Neuronal stem cell (in vitro differentiated cells): ENCODE measurements at regions not wholly inside any gene's neighbourhood (a gene's known extent, or its start where the extent isn't known, plus 50 kb on each side); places are given as distances from the start of the nearest gene placed in this dataset.

Source experiments
- DNase-seq: peaks from one replicate; pipeline ENCODE4 v3.0.0-alpha.2; 2013; ENCODE audit warnings: low spot score
- H2AFZ ChIP-seq: one replicate; pipeline ENCODE4 v1.6.1; 2013; ENCODE audit warnings: mild to moderate bottlenecking, low read length, inconsistent platforms
- H2AK5ac ChIP-seq: 2 replicates; pipeline ENCODE4 v1.6.1; 2013; ENCODE audit warnings: low read depth, mild to moderate bottlenecking, inconsistent platforms, low read length, moderate library complexity, mixed read lengths
- H2BK120ac ChIP-seq: 2 replicates; pipeline ENCODE4 v1.6.1; 2013; ENCODE audit warnings: low read depth, mild to moderate bottlenecking, inconsistent platforms, low read length, moderate library complexity, mixed read lengths
- H2BK12ac ChIP-seq: one replicate; pipeline ENCODE4 v1.6.1; 2013; ENCODE audit warnings: low read length, inconsistent platforms
- H2BK15ac ChIP-seq: 2 replicates; pipeline ENCODE4 v1.6.1; 2013; ENCODE audit warnings: mild to moderate bottlenecking, low read length, inconsistent platforms, mixed read lengths
- H2BK5ac ChIP-seq: one replicate; pipeline ENCODE4 v1.6.1; 2013; ENCODE audit warnings: inconsistent platforms, mild to moderate bottlenecking, low read length, moderate library complexity
- H3K14ac ChIP-seq: one replicate; pipeline ENCODE4 v1.6.1; 2013; ENCODE audit warnings: low read length, inconsistent platforms
- H3K18ac ChIP-seq: 2 replicates; pipeline ENCODE4 v1.6.1; 2013; ENCODE audit warnings: low read length, inconsistent platforms
- H3K23ac ChIP-seq: 2 replicates; pipeline ENCODE4 v1.6.1; 2013; ENCODE audit warnings: low read depth, mild to moderate bottlenecking, mixed read lengths, low read length, inconsistent platforms; ENCODE audit not compliant: poor library complexity
- H3K27ac ChIP-seq: replicated peaks from 3 replicates; pipeline ENCODE4 v1.5.1; 2013; ENCODE audit warnings: low read length, inconsistent platforms
- H3K27me3 ChIP-seq, 3 experiments: 2 replicates each; pipeline ENCODE4 v1.6.1; 2013; ENCODE audit warnings: low read length in 3 of 3, mild to moderate bottlenecking in 2 of 3, inconsistent platforms in 1 of 3, low read depth in 1 of 3, mixed read lengths in 1 of 3, moderate library complexity in 1 of 3; ENCODE audit not compliant: control insufficient read depth in 3 of 3, insufficient read depth in 3 of 3
- H3K36me3 ChIP-seq, 2 donors: replicated peaks in 1 of 2; 2 replicates each; pipeline ENCODE4 v1.6.1; 2013; ENCODE audit warnings: low read length in 2 of 2; ENCODE audit not compliant: control insufficient read depth in 2 of 2, insufficient read depth in 2 of 2
- H3K4ac ChIP-seq: 2 replicates; pipeline ENCODE4 v1.6.1; 2013; ENCODE audit warnings: inconsistent platforms, mild to moderate bottlenecking, low read length, moderate library complexity
- H3K4me1 ChIP-seq, 2 donors: 1 replicate in 1 of 2; 2 replicates in 1 of 2; pipeline ENCODE4 v1.6.1; 2013; ENCODE audit warnings: low read length in 2 of 2, low read depth in 1 of 2; ENCODE audit not compliant: control insufficient read depth in 2 of 2, insufficient read depth in 1 of 2
- H3K4me2 ChIP-seq: one replicate; pipeline ENCODE4 v1.6.1; 2013; ENCODE audit warnings: mild to moderate bottlenecking, low read length, inconsistent platforms; ENCODE audit not compliant: insufficient read depth, poor library complexity, severe bottlenecking
- H3K4me3 ChIP-seq, 2 donors: 2 replicates each; pipeline ENCODE4 v1.5.1; 2013; ENCODE audit warnings: low read length in 2 of 2, mild to moderate bottlenecking in 2 of 2, inconsistent platforms in 1 of 2, moderate library complexity in 1 of 2
- H3K79me1 ChIP-seq: one replicate; pipeline ENCODE4 v1.6.1; 2013; ENCODE audit warnings: low read depth, mild to moderate bottlenecking, inconsistent platforms, low read length, moderate library complexity
- H3K9ac ChIP-seq: one replicate; pipeline ENCODE4 v1.6.1; 2013; ENCODE audit warnings: mild to moderate bottlenecking, low read depth, low read length, inconsistent platforms; ENCODE audit not compliant: poor library complexity
- H3K9me3 ChIP-seq, 2 donors: replicated peaks in 1 of 2; 2 replicates each; pipeline versions ENCODE3 to v1.6.1; 2013; ENCODE audit warnings: low read length in 2 of 2, mild to moderate bottlenecking in 2 of 2, inconsistent platforms in 1 of 2, low read depth in 1 of 2, mixed read lengths in 1 of 2, moderate library complexity in 1 of 2; ENCODE audit not compliant: control insufficient read depth in 2 of 2, insufficient read depth in 1 of 2
- H4K8ac ChIP-seq: one replicate; pipeline ENCODE4 v1.6.1; 2013; ENCODE audit warnings: low read depth, mild to moderate bottlenecking, inconsistent platforms, low read length, moderate library complexity
- H4K91ac ChIP-seq: one replicate; pipeline ENCODE4 v1.6.1; 2013; ENCODE audit warnings: low read length, low read depth, mild to moderate bottlenecking, inconsistent platforms; ENCODE audit not compliant: poor library complexity
- WGBS, 2 donors: extraction: QIAGEN DNeasy Blood & Tissue Kit; methylation state at CpG; one replicate each; pipeline ENCODE4 v1.1.7; 2013; ENCODE audit warnings: missing lambda C conversion rate in 2 of 2, mixed read lengths in 1 of 2; ENCODE audit not compliant: insufficient read length in 2 of 2, insufficient replicate concordance in 1 of 2; ENCODE audit errors: extremely low coverage in 2 of 2; 5-methylcytosine and 5-hydroxymethylcytosine counted together

DNA sequence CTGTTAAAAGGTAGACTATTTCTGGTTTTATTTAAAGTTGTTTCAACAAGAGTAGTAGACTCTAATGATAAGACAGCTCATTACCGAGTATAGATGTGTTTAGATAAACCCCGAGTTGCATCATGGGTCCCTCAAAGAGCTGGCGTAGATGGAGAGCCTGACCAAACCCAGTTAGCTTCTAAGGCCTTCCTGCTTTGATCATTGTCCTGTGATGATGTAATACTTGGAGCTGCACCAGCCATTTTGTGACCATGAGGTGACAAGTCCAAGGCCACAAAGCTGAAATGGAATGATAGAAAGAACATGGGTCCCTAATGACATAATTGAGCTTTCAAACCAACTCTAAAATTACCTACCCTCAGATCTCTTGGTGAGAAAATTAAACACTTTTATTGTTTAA is 66.6 kb upstream of the TAB3 start:
- no peak overlapping the region for H2AK5ac ChIP-seq
- no peaks in the 10 kb centered on the region for H3K27me3 ChIP-seq
- no CpG with 5 or more reads among the region's 3 CpGs for WGBS, 2 donors
- H3K14ac ChIP-seq = no peak overlapping the region
- DNase-seq = no peak
- H2BK120ac ChIP-seq = no peak overlapping the region
- no peak overlapping the region for H3K27ac ChIP-seq
- no peak overlapping the region for H3K4ac ChIP-seq
- H3K36me3 ChIP-seq = no peaks in the 10 kb centered on the region
- no peak overlapping the region for H3K23ac ChIP-seq
- H3K18ac ChIP-seq = no peak overlapping the region
- H4K8ac ChIP-seq = no peak overlapping the region
- no peak overlapping the region for H2BK5ac ChIP-seq
- H2AFZ ChIP-seq = no peak overlapping the region
- no peaks in the 10 kb centered on the region for H3K4me1 ChIP-seq
- H3K79me1 ChIP-seq = no peaks in the 10 kb centered on the region
- no peak overlapping the region for H2BK12ac ChIP-seq
- H3K9ac ChIP-seq = no peak overlapping the region
- H3K9me3 ChIP-seq = no peaks in the 10 kb centered on the region
- no peak overlapping the region for H4K91ac ChIP-seq
- no peak overlapping the region for H3K4me3 ChIP-seq
- no peak overlapping the region for H2BK15ac ChIP-seq
- H3K4me2 ChIP-seq = no peak overlapping the region

DNA sequence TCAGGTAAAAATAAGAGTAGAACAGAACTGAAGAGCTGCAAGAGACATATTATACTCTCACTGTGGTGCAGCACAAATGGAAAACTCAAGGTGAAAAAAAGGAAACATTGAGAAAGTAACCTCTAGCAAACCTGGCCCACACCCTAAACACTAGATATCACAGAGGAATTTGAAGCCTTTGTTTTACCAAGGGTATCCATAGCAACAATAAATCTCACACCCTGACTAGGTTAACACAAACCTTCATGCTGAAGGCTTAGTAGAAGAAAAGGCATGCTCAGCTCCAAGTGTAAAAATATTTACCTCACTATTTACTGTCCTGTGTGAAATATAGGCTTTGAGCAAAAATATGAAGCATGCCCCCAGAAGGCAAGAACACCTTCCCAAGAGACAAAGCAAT is 61.9 kb upstream of the TAB3 start:
- Histone ChIP-seq H3K79me1 (no peaks in the 10 kb centered on the region), H3K18ac (no peak overlapping the region), H3K4me1 (no peaks in the 10 kb centered on the region), H3K4me2 (no peak overlapping the region), H2BK15ac (no peak overlapping the region), H4K91ac (no peak overlapping the region), H2BK120ac (no peak overlapping the region), H3K4me3 (no peak overlapping the region), H2BK5ac (no peak overlapping the region), H2AFZ (no peak overlapping the region), H3K9me3 (no peaks in the 10 kb centered on the region), H2AK5ac (no peak overlapping the region), H3K23ac (no peak overlapping the region), H3K27me3 (no peaks in the 10 kb centered on the region), H3K14ac (no peak overlapping the region), H3K27ac (no peak overlapping the region), H3K4ac (no peak overlapping the region), H3K9ac (no peak overlapping the region), H3K36me3 (no peaks in the 10 kb centered on the region), H2BK12ac (no peak overlapping the region), H4K8ac (no peak overlapping the region)
- no peak for DNase-seq

DNA sequence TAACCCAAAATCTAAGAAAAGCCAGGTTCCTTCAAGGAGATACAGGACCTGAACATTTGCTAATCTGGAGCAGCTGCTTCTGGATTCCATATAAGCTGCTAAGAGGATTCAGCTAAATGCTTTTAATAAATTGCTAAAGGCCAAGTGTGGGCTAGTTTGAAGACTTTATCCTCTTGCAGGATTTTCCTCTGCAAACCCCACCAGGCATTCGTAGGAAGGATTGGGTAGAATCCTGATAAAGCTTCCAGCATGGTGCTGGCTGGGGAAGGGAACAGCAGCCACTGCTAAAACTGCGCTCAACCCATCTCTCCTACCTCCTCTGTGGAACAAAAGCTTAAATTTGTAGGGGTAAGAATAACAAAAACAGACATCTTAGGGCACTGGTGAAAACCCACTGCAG is 61.3 kb upstream of the TAB3 start:
- H3K4me1 ChIP-seq = no peaks in the 10 kb centered on the region
- H3K4ac ChIP-seq = no peak overlapping the region
- H4K8ac ChIP-seq = no peak overlapping the region
- no peaks in the 10 kb centered on the region for H3K27me3 ChIP-seq
- no peak overlapping the region for H4K91ac ChIP-seq
- no peaks in the 10 kb centered on the region for H3K36me3 ChIP-seq
- no peaks in the 10 kb centered on the region for H3K9me3 ChIP-seq
- no peak overlapping the region for H2AFZ ChIP-seq
- no peak for DNase-seq
- no peak overlapping the region for H2BK120ac ChIP-seq
- H3K27ac ChIP-seq = no peak overlapping the region
- no CpG with 5 or more reads among the region's 2 CpGs for WGBS, 2 donors
- H3K23ac ChIP-seq = no peak overlapping the region
- no peak overlapping the region for H3K4me2 ChIP-seq
- no peak overlapping the region for H2BK12ac ChIP-seq
- no peak overlapping the region for H2BK15ac ChIP-seq
- no peak overlapping the region for H3K18ac ChIP-seq
- H3K14ac ChIP-seq = no peak overlapping the region
- no peak overlapping the region for H3K9ac ChIP-seq
- H2AK5ac ChIP-seq = no peak overlapping the region
- H3K4me3 ChIP-seq = no peak overlapping the region
- no peak overlapping the region for H2BK5ac ChIP-seq
- no peaks in the 10 kb centered on the region for H3K79me1 ChIP-seq

DNA sequence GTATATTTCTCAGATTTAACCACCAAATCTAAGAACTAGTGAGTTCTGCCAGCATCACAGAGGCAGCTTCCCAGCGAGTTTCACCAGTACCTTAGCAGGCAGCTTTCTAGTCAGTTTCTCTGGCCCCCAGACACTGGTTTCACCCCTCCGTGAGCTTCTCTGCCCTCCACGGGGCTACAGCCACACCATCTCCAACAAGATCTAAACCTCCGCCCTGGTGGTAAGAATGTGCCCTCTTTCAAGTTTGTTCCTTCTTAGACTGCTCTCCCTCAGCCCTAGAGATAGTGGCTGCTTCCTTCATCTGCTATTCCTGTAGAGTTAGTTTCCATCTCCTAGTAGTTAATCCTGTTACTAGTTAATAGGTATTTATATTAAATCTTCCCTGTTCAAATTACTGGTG is 60.5 kb upstream of the TAB3 start:
- no peak overlapping the region for H2BK5ac ChIP-seq
- no peaks in the 10 kb centered on the region for H3K36me3 ChIP-seq
- no peaks in the 10 kb centered on the region for H3K9me3 ChIP-seq
- H3K27me3 ChIP-seq = no peaks in the 10 kb centered on the region
- no peak overlapping the region for H3K14ac ChIP-seq
- no peaks in the 10 kb centered on the region for H3K79me1 ChIP-seq
- no peak for DNase-seq
- H2BK15ac ChIP-seq = no peak overlapping the region
- H3K9ac ChIP-seq = no peak overlapping the region
- no peak overlapping the region for H2AFZ ChIP-seq
- no peak overlapping the region for H3K4me2 ChIP-seq
- H3K23ac ChIP-seq = no peak overlapping the region
- no peak overlapping the region for H4K91ac ChIP-seq
- no peak overlapping the region for H3K4me3 ChIP-seq
- H3K27ac ChIP-seq = no peak overlapping the region
- H2BK12ac ChIP-seq = no peak overlapping the region
- no peak overlapping the region for H2AK5ac ChIP-seq
- H3K18ac ChIP-seq = no peak overlapping the region
- no peak overlapping the region for H2BK120ac ChIP-seq
- no peaks in the 10 kb centered on the region for H3K4me1 ChIP-seq
- WGBS, 2 donors = no CpG with 5 or more reads among the region's 4 CpGs
- H4K8ac ChIP-seq = no peak overlapping the region
- H3K4ac ChIP-seq = no peak overlapping the region
